Suppressor macrophage treated with lipopolysaccharide for 4 hours (primary cell): ENCODE measurements at regions not wholly inside any gene's neighbourhood (a gene's known extent, or its start where the extent isn't known, plus 50 kb on each side); places are given as distances from the start of the nearest gene placed in this dataset.
A peak's percentile ranks its signal among the peaks of the same experiment; 100 is the strongest.

Experiments
- DNase-seq: peaks from one replicate; pipeline ENCODE4 v3.0.0-alpha.2; 2020

GRCh38 chr12:124408822-124409517, 114.1 kb downstream of the RFLNA start:
- no peak for DNase-seq

DNA sequence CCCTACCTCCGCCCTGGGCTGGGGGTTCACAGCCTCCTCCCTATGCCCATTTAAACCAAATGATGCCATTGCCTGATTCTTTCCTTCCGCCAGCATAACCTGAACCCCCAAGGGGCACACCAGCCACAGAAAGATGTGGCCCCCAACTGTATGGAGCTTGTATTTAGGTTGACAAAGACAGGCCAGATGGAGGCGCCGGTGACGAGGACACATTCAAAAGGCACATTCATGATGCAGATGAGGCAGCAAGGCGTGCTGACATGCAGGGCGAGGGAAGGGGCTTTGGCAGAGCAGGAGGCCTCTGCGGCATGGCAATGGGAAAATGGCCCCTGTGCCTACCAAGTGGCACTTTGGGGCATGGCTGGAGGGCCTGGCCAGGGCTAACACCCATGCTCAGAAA, 112.2 kb downstream of the RFLNA start:
- DNase-seq, result no peak

GRCh38 chr12:124406043-124406442, 111.2 kb downstream of the RFLNA start:
- no peak for DNase-seq

DNA sequence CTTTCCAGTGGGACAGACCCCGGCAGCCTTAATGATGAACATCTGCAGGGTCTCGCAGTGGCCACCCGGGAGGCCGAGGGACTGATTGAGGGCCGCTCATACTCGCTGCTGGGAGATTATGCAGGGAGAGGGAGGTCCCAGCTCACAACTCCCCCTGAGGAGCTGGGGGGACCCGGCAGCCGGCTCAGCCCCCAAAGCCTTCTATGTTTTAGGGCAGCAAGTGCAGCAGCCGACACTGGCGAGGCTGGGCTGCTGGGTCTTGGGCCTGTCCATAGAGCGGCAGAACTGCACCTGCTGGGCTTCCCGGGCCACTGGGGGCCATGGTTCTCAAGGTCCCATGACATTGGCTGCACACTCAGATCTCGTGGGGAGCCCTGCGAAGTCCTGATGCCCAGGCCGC, 110.7 kb downstream of the RFLNA start:
- DNase-seq, result no peak

- DNase-seq, result no peak
Observed at GRCh38 chr12:124405151-124405550, 110.3 kb downstream of the RFLNA start.

DNA sequence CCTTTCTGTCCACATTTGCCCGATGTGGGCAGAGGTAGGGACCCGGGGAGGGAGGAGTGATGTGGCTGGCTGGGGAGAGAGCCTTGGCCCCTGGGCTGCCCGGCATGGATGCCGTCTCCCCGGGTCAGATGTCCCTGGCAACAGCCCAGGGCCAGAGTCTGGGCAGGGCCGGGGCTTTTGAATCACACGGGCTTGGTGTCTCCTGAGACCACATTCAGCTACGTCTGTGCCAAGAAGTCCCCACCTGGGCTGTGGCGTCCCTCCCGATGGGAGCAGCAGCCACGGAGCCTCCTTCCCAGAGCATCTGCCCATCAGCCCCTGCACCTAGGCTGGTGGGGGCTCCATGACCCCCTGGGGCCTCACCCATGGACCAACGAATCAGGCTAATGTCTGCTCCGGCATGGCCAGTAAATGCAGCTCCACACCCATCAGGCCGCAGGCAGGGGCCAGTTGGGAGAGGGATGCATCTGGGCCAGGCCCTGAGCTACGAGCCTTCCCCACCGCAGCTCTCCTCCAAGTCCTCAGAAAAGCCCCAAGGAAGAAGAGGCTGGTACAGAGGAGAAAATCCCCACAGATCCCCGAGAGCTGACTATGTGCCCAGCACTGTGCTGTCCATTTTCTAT, 109.4 kb downstream of the RFLNA start:
- no peak for DNase-seq

- no peak for DNase-seq
Observed at GRCh38 chr12:124403273-124403672, 108.4 kb downstream of the RFLNA start.

- DNase-seq, result no peak
Observed at GRCh38 chr12:124402248-124403066, 107.6 kb downstream of the RFLNA start.

- no peak for DNase-seq
Observed at GRCh38 chr12:124401704-124402221, 106.9 kb downstream of the RFLNA start.

DNA sequence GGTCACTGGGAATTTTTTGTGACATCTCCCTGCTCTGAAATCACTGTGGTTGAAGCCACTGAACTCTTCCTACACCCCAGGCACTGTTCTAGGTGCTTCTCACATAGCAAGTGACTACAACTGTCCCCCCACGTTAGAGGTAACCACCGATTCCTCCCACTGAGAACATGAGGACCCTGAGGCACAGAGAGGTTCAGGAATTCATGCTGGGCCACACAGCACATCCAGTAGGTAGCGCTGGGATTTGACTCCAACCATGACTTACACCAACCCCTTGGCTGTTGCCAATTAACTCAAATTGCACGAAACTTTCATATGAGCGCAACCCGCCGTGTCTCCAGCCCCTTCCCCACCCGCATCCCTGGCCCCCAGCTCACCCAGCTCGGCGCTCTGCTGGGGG, 105.2 kb downstream of the RFLNA start:
- no peak for DNase-seq

- peak; percentile 39 for DNase-seq
Observed at GRCh38 chr12:124399622-124400021, 104.7 kb downstream of the RFLNA start.

DNA sequence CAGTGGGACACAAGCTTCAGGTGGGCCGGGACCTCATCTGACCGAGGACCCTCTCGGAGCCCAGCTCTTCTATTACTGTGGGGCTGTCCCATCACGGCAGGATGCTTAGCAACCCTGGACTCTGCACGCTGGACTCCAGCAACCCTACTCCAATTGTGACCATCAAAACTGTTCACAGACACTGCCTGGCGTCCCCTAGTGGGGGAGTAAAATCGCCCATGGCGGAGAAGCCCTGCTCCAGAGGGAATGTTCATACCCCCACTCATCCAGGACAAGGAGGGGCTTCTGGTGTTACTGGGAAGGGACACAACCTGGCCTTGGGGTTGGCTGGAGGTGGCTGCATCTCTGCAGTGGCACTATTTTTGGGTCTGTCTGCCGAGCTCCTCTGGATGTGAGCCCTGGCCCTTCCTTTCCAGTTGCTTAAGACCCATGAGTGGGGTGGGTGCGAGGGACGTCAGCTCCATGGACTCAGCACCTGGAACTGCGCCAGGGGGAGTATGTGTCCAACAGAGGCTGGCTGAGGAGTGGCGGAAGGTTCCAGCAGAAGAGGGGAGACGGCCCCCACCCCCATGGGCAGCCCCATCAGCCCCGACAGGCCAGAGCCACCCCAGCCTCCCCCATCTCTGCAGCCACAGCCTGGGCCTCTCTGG, 103.8 kb downstream of the RFLNA start:
- no peak for DNase-seq

- peak; percentile 17 for DNase-seq
Observed at GRCh38 chr12:124397807-124398577, 103.1 kb downstream of the RFLNA start.

DNA sequence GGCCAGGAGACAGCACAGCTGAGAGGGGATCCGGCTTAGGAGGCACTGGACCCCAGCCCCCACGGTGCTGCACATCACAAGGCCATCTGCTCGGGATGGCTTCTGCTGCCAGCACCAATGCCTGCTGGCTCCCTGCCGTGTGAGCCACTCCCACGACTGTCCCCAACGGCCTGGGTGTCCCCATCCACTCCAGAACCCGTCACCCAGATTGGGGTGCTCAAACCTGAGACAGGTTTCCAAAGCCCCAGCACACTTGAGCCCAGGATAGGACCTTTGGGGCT, 102.4 kb downstream of the RFLNA start:
- no peak for DNase-seq

DNA sequence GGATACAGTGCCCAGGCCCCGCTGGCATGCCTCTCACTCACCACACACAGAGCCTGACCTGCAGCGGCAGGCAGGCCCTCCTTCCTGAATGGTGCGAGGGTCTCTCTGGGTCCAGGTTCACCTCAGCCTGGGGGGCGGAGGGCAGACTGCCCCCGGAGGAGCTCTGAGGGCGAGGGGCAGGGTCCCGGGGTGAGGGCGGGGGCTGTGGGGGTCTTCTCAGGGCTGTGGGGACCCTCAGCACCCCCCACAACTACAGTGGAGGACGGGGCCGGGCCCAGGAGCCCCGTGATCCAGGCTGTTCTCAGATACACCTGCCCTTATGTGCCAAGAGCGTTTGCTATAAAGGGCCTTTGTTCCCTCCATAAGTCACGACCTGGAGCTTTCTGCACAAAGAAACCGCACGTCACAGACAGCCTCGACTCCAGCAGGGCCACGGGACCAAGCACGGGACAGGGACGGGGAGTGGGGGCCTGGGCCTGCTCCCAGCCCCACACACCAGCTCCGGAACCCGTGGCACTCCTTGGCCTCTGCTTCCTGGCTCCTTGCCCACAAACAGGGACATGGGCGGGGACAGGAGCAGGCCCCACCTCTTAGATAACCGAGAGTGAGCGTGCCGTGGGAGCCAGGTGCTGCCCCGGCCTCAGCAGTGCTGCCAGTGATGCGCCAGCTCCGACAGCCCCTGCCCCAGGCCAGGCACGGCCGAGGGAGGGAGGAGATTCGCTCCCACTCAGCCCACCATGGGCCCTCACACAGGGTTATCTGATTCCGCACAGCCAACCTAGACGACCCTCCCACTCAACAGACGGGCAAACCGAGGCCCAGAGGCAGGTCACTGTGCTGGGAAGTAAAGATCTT, 101.9 kb downstream of the RFLNA start:
- no peak for DNase-seq

- DNase-seq, result no peak
Observed at GRCh38 chr12:124395986-124396385, 101.1 kb downstream of the RFLNA start.

- DNase-seq, result no peak
Observed at GRCh38 chr12:124395284-124395752, 100.4 kb downstream of the RFLNA start.

GRCh38 chr12:124394462-124395128, 99.7 kb downstream of the RFLNA start:
- DNase-seq, result no peak

- DNase-seq, result no peak
Observed at GRCh38 chr12:124393831-124394230, 98.9 kb downstream of the RFLNA start.

GRCh38 chr12:124393414-124393790, 98.5 kb downstream of the RFLNA start:
- DNase-seq, result no peak
